ENCODE measurements at regions not wholly inside any gene's neighbourhood (a gene's known extent, or its start where the extent isn't known, plus 50 kb on each side); places are given as distances from the start of the nearest gene placed in this dataset.
"Not testable (repeated sequence)": the region's sequence is repeated elsewhere in the genome, so short reads cannot be mapped to it uniquely, and the experiment has no call there.

DNA sequence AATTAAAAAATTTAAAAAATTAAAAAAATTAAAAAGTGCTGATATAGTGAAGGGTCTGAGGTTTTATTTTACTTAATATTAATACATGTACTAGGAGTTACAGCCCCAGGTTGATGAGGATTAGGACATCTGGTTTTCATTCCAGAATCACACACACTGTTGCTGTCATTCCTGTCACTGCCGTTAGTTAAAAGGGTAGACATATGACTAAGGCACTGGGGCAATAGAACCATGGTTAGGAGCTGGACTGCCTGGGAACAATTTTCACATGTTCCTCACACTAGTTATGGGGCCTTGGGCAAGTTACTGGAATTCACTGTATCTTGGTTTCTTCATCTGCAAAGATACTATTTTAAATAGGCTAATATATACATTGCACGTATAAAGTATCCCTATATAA lies 191.8 kb upstream of the DPYD start:
- H3K27me3 ChIP-seq (ENCODE audit: insufficient read depth, low read length): no peaks in the 10 kb centered on the region
- ChIA-PET POLR2A (ENCODE audit: partially characterized antibody) (no interaction called here), CTCF (ENCODE audit: partially characterized antibody) (no interaction called here)
- no peaks in the 10 kb centered on the region for H3K4me1 Mint-ChIP-seq
- H3K27ac ChIP-seq (ENCODE audit: low read depth, low read length): no peak overlapping the region
- DNase-seq: no peak
- no peak overlapping the region for H3K4me3 Mint-ChIP-seq
- no peak overlapping the region for H3K4me3 ChIP-seq (ENCODE audit: low read length in 2 of 2)
- intact Hi-C loops (cut with micrococcal nuclease): no loop called here
- H3K27ac Mint-ChIP-seq: no peak overlapping the region
- H3K36me3 Mint-ChIP-seq: peaks cover 0 to 6% of the 10 kb centered on the region in 2 donors
- H3K9me3 Mint-ChIP-seq: peaks cover 2 to 14% (median 8%) of the 10 kb centered on the region in 8 donors
- no peaks in the 10 kb centered on the region for H3K4me1 ChIP-seq (ENCODE audit: insufficient read depth, low read length)
- peaks cover 0 to 4% of the 10 kb centered on the region in 2 donors for H3K27me3 Mint-ChIP-seq
- no peaks in the 10 kb centered on the region for H3K36me3 ChIP-seq (ENCODE audit: insufficient read depth, low read length)
- H3K9me3 ChIP-seq (ENCODE audit: control insufficient read depth in 1 of 2, low read length in 2 of 2): peaks cover 0 to 4% of the 10 kb centered on the region in 2 donors

DNA sequence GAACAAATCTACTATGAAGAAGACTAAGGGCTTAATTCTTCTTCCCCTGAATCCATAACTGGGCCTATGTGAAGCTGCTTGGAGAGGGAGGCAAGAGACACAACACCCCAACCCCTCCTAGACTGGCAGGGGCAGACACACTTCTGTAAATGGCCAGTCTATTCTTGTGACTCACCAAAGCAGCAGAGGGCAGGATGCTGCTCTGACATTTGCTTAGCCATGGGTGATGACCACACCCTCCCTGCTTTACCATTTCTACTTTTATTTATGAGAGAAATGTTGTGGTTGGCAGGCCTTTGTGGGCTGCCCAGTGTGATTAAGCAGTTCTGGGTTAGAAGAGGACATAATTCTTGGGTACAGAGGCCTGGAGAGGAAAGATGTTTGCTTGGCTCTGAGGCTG lies 189.8 kb upstream of the DPYD start:
- Histone ChIP-seq H3K27me3 (ENCODE audit: insufficient read depth, low read length) (no peaks in the 10 kb centered on the region), H3K36me3 (ENCODE audit: insufficient read depth, low read length) (no peaks in the 10 kb centered on the region), H3K9me3 (ENCODE audit: control insufficient read depth in 1 of 2, low read length in 2 of 2) (peaks cover 0 to 8% of the 10 kb centered on the region in 2 donors), H3K4me3 (ENCODE audit: low read length in 2 of 2) (no peak overlapping the region), H3K27ac (ENCODE audit: low read depth, low read length) (no peak overlapping the region), H3K4me1 (ENCODE audit: insufficient read depth, low read length) (no peaks in the 10 kb centered on the region)
- Mint-ChIP-seq H3K4me1 (no peaks in the 10 kb centered on the region), H3K4me3 (no peak overlapping the region), H3K36me3 (peaks cover 0 to 6% of the 10 kb centered on the region in 2 donors), H3K9me3 (peaks cover 2 to 25% (median 18%) of the 10 kb centered on the region in 8 donors), H3K27me3 (peaks cover 0 to 4% of the 10 kb centered on the region in 2 donors), H3K27ac (no peak overlapping the region)
- intact Hi-C loops (cut with micrococcal nuclease): no loop called here
- no peak for DNase-seq
- POLR2A ChIA-PET (ENCODE audit: partially characterized antibody): no interaction called here
- CTCF ChIA-PET (ENCODE audit: partially characterized antibody): no interaction called here

DNA sequence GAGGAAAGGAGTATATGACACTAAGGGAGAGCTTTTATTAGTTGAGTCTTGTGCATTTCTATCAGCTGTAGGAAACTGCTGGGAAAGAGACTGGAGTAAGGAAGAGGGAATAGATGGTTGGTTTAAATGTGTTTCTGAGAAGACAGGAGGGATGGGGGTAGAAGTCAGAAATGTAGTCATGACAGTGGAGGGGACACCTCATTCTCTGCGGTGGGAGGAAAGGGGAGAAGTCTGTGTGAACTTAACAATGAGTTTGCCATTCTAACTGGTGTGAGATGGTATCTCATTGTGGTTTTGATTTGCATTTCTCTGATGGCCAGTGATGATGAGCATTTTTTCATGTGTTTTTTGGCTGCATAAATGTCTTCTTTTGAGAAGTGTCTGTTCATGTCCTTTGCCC lies 187.5 kb upstream of the DPYD start:
- POLR2A ChIA-PET (ENCODE audit: partially characterized antibody); H3K27ac ChIP-seq (ENCODE audit: low read depth, low read length): not testable (repeated sequence)

DNA sequence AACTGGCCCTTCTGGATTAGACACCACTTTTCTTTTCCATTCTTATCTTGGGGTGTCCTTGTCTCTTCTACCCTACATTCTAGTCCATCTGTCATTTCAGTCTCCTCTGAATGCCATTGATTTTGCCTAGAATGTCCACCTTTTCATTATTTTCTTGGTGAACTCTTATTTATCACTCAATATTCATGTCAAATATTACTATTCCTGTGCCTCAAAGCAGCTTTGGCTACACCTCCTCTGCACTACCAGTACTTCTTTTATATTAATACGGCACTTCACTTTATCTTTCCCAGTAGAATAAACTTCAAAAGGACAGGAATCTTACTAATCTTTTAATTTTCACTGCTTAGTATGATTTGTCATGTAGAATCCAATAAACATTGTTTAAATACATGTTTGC lies 186.4 kb upstream of the DPYD start:
- DNase-seq: no peak
- no peak overlapping the region for H3K4me3 Mint-ChIP-seq
- Histone ChIP-seq H3K4me3 (ENCODE audit: low read length in 2 of 2) (no peak overlapping the region), H3K27ac (ENCODE audit: low read depth, low read length) (no peak overlapping the region), H3K9me3 (ENCODE audit: control insufficient read depth in 1 of 2, low read length in 2 of 2) (peaks cover 0 to 8% of the 10 kb centered on the region in 2 donors), H3K27me3 (ENCODE audit: insufficient read depth, low read length) (no peaks in the 10 kb centered on the region), H3K4me1 (ENCODE audit: insufficient read depth, low read length) (no peaks in the 10 kb centered on the region), H3K36me3 (ENCODE audit: insufficient read depth, low read length) (no peaks in the 10 kb centered on the region)
- H3K27me3 Mint-ChIP-seq: peaks cover 0 to 4% of the 10 kb centered on the region in 2 donors
- ChIA-PET CTCF (ENCODE audit: partially characterized antibody) (interaction anchor here (1.1 kb wide), 1 partner anchor 10 kb away, joined by 3 read pairs; no protein-coding TSS in a partner anchor), POLR2A (ENCODE audit: partially characterized antibody) (no interaction called here)
- H3K9me3 Mint-ChIP-seq: peaks cover 2 to 25% (median 18%) of the 10 kb centered on the region in 8 donors
- H3K4me1 Mint-ChIP-seq: no peaks in the 10 kb centered on the region
- no peak overlapping the region for H3K27ac Mint-ChIP-seq
- intact Hi-C loops (cut with micrococcal nuclease): no loop called here
- H3K36me3 Mint-ChIP-seq: peaks cover 0 to 6% of the 10 kb centered on the region in 2 donors

More for the DNA sequence above, 187.5 kb upstream of the DPYD start:
- H3K4me3 ChIP-seq (ENCODE audit: low read length in 2 of 2); H3K4me1 ChIP-seq (ENCODE audit: insufficient read depth, low read length); CTCF ChIA-PET (ENCODE audit: partially characterized antibody); H3K4me1 Mint-ChIP-seq; H3K27ac Mint-ChIP-seq; H3K9me3 ChIP-seq (ENCODE audit: control insufficient read depth in 1 of 2, low read length in 2 of 2); H3K27me3 ChIP-seq (ENCODE audit: insufficient read depth, low read length); intact Hi-C loops (cut with micrococcal nuclease); H3K4me3 Mint-ChIP-seq; DNase-seq; H3K27me3 Mint-ChIP-seq; H3K36me3 ChIP-seq (ENCODE audit: insufficient read depth, low read length); H3K36me3 Mint-ChIP-seq: not testable (repeated sequence)
- H3K9me3 Mint-ChIP-seq: peaks cover 2 to 25% (median 18%) of the 10 kb centered on the region in 8 donors

DNA sequence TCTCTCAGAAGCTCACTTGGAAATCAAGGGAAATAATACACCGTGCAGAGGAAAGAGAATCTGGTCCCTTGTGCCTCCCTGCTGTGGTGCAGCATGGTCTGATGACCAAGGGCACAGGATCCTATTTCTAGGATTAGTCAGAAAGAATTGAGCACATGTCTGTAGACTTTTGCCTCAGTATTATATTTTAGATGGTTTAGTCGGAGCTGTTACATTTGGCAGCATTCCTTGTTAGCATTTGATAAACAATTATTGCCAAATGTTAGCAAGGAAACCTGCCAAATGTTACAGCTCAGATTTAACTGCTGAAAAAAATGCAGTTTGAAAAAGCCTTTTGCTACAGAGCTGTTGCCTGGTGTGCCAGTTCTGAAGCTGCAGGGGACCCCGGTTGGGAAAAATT lies 183.5 kb upstream of the DPYD start:
- H3K9me3 Mint-ChIP-seq: peaks cover 2 to 25% (median 18%) of the 10 kb centered on the region in 8 donors
- ChIA-PET POLR2A (ENCODE audit: partially characterized antibody) (interaction anchor here (0.9 kb wide), 1 partner anchor 15 kb away, joined by 3 read pairs; no protein-coding TSS in a partner anchor), CTCF (ENCODE audit: partially characterized antibody) (no interaction called here)
- intact Hi-C loops (cut with micrococcal nuclease): no loop called here
- H3K4me1 ChIP-seq (ENCODE audit: insufficient read depth, low read length): no peaks in the 10 kb centered on the region
- H3K27ac ChIP-seq (ENCODE audit: low read depth, low read length): no peak overlapping the region
- no peaks in the 10 kb centered on the region for H3K27me3 ChIP-seq (ENCODE audit: insufficient read depth, low read length)
- H3K27me3 Mint-ChIP-seq: peaks cover 0 to 2% of the 10 kb centered on the region in 2 donors
- H3K27ac Mint-ChIP-seq: no peak overlapping the region
- H3K4me1 Mint-ChIP-seq: no peaks in the 10 kb centered on the region
- H3K4me3 ChIP-seq (ENCODE audit: low read length in 2 of 2): no peak overlapping the region
- H3K36me3 ChIP-seq (ENCODE audit: insufficient read depth, low read length): no peaks in the 10 kb centered on the region
- peaks cover 0 to 6% of the 10 kb centered on the region in 2 donors for H3K36me3 Mint-ChIP-seq
- DNase-seq: no peak
- H3K4me3 Mint-ChIP-seq: no peak overlapping the region
- H3K9me3 ChIP-seq (ENCODE audit: control insufficient read depth in 1 of 2, low read length in 2 of 2): peaks cover 0 to 8% of the 10 kb centered on the region in 2 donors

DNA sequence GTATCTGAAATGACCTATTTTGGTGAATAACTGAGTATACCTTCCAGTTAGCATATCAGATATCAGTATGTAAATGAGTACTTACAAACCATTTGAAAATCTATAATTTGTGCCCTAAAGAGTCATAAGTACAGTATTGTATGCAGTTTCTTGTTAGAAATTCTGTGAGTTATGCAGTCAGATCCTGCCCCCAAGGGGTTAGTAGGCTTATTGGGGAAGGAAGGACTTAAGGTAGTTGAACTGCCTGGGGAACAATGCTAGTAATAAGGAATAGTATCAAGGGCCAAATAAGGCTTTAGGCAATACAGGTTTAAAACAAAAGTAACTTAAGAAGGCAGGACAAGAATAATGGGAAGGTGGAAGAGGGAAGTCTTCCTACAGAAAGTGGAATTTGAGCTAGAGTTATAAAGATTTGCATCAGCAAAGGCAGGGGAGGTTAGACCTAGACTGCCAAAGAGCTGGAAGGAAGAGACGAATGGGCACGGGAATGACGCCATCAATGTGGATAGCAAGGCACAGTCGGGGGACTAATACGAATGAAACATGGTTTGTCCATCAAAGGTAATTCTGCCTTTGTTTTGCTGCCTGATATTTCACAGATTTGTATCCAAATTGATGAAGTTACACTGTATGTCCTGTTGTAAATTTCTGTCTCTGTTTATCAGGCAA lies 182.9 kb upstream of the DPYD start:
- Histone ChIP-seq H3K4me3 (ENCODE audit: low read length in 2 of 2) (no peak overlapping the region), H3K36me3 (ENCODE audit: insufficient read depth, low read length) (no peaks in the 10 kb centered on the region), H3K9me3 (ENCODE audit: control insufficient read depth in 1 of 2, low read length in 2 of 2) (peaks cover 0 to 8% of the 10 kb centered on the region in 2 donors), H3K4me1 (ENCODE audit: insufficient read depth, low read length) (no peaks in the 10 kb centered on the region), H3K27me3 (ENCODE audit: insufficient read depth, low read length) (no peaks in the 10 kb centered on the region), H3K27ac (ENCODE audit: low read depth, low read length) (no peak overlapping the region)
- H3K9me3 Mint-ChIP-seq: peaks cover 2 to 25% (median 18%) of the 10 kb centered on the region in 8 donors
- H3K4me1 Mint-ChIP-seq: no peaks in the 10 kb centered on the region
- peaks cover 0 to 6% of the 10 kb centered on the region in 2 donors for H3K36me3 Mint-ChIP-seq
- H3K27ac Mint-ChIP-seq: no peak overlapping the region
- H3K4me3 Mint-ChIP-seq: no peak overlapping the region
- CTCF ChIA-PET (ENCODE audit: partially characterized antibody): no interaction called here
- POLR2A ChIA-PET (ENCODE audit: partially characterized antibody): interaction anchor here (0.9 kb wide), 1 partner anchor 15 kb away, joined by 3 read pairs; no protein-coding TSS in a partner anchor
- intact Hi-C loops (cut with micrococcal nuclease): no loop called here
- DNase-seq: no peak
- H3K27me3 Mint-ChIP-seq: peaks cover 1 to 2% of the 10 kb centered on the region in 2 donors

DNA sequence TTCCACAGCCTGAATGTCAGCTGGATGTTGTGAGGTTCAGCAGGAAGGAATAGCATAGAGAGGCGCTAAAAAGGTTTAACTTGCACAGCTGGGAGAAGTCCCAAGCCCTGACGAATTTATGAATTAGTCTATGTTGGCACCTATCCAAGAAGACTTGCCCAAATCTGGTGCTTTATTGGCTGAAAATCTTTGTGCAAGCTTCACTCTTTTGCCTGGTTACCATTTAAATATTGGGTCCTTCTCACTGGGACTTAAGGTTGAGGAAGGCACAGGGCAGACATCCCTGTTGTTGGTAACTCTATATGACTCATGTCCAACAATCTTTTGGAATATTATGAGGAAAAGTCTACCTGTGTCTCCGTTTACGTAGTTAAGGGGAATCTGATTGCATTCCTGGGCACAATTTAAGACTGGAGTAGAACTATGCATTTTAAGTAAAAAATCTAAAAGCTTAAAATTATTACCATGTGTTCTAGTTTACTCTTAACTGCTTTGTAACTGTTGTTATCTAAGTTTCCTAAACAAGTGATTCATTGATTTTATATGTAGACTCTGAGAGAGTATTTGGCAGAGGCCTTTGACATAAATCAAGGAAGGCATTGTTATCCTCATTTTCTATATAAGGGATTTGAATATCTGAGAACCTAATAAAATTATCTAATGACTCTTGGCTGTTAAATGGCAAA lies 181.7 kb upstream of the DPYD start:
- Mint-ChIP-seq H3K4me3 (no peak overlapping the region), H3K27me3 (peaks cover 0 to 1% of the 10 kb centered on the region in 2 donors), H3K27ac (no peak overlapping the region), H3K9me3 (peaks cover 0 to 15% (median 8%) of the 10 kb centered on the region in 8 donors), H3K4me1 (no peaks in the 10 kb centered on the region), H3K36me3 (no peaks in the 10 kb centered on the region)
- no peak for DNase-seq
- Histone ChIP-seq H3K4me1 (ENCODE audit: insufficient read depth, low read length) (no peaks in the 10 kb centered on the region), H3K27ac (ENCODE audit: low read depth, low read length) (no peak overlapping the region), H3K4me3 (ENCODE audit: low read length in 2 of 2) (no peak overlapping the region), H3K9me3 (ENCODE audit: control insufficient read depth in 1 of 2, low read length in 2 of 2) (peaks cover 0 to 3% of the 10 kb centered on the region in 2 donors), H3K36me3 (ENCODE audit: insufficient read depth, low read length) (no peaks in the 10 kb centered on the region), H3K27me3 (ENCODE audit: insufficient read depth, low read length) (no peaks in the 10 kb centered on the region)
- CTCF ChIA-PET (ENCODE audit: partially characterized antibody): no interaction called here
- POLR2A ChIA-PET (ENCODE audit: partially characterized antibody): no interaction called here
- intact Hi-C loops (cut with micrococcal nuclease): no loop called here

All from CD4-positive, alpha-beta memory T cell (primary cell).